Activated CD8-positive, alpha-beta T cell treated with anti-CD3 and anti-CD28 coated beads for 36 hours (primary cell): ENCODE measurements at regions not wholly inside any gene's neighbourhood (a gene's known extent, or its start where the extent isn't known, plus 50 kb on each side); places are given as distances from the start of the nearest gene placed in this dataset.

Source experiments
- ATAC-seq: fragments of 200-7000 bp; cut with Tn5 transposase; one replicate; pipeline ENCODE4 v1.10.0; 2021; ENCODE audit warnings: mild to moderate bottlenecking, moderate library complexity
- CTCF ChIA-PET: fragments of 350-600 bp; sonication (Branson Sonifier 250); formaldehyde crosslinking; loops from one replicate; lab custom pipeline; 2021; ENCODE audit warnings: antibody characterized with exemption; lab: Charles Lee
- POLR2A ChIA-PET: fragments of 350-600 bp; sonication (Branson Sonifier 250); formaldehyde crosslinking; loops from one replicate; lab custom pipeline; 2021; ENCODE audit warnings: antibody characterized with exemption; lab: Charles Lee
- DNase-seq: peaks from one replicate; pipeline ENCODE4 v3.0.0-alpha.2; 2020
- H3K27ac Mint-ChIP-seq: one replicate; pipeline ENCODE4 v1.8.0; 2021; ENCODE audit warnings: mild to moderate bottlenecking, mixed read lengths
- H3K27me3 Mint-ChIP-seq: one replicate; pipeline ENCODE4 v1.8.0; 2021; ENCODE audit warnings: mixed read lengths
- H3K36me3 Mint-ChIP-seq: one replicate; pipeline ENCODE4 v1.8.0; 2021; ENCODE audit warnings: low read depth, mixed read lengths
- H3K4me1 Mint-ChIP-seq: one replicate; pipeline ENCODE4 v1.8.0; 2021; ENCODE audit warnings: low read depth, mixed read lengths
- H3K4me3 Mint-ChIP-seq: one replicate; pipeline ENCODE4 v1.8.0; 2021; ENCODE audit warnings: mild to moderate bottlenecking, moderate library complexity, mixed read lengths
- H3K9me3 Mint-ChIP-seq: one replicate; pipeline ENCODE4 v1.8.0; 2021; ENCODE audit warnings: mixed read lengths
- intact Hi-C: fragments of 100-400 bp; cut with micrococcal nuclease; formaldehyde crosslinking; loops from one replicate; pipeline ENCODE4 v1.10.0; 2022
- TF ChIP-seq, protein P1 (sequence below): fragments of 200-600 bp; IDR thresholded peaks from one replicate; pipeline ENCODE4 v1.8.0; 2022; ENCODE audit warnings: antibody characterized with exemption, mild to moderate bottlenecking

DNA sequence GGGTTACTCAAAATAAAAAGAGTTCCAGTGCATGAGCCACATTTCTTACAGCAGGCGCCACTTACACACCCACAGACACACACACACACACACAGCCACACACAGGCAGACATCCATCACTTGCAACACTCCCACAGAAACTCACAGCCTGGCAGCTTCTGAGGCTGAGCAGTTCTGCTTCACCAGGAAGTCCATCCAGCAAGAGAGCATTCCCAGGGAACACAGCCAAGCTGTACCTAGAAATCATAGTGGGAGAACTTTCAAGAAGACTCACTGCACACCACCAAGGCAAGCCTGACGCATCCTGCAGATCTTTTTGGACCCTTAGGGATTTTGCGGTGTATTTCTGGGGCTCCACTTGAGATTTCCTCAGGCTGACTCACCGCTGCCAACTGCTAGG, 140.9 kb upstream of the WSB1 start:
- Mint-ChIP-seq H3K9me3 (peaks cover 1% of the 10 kb centered on the region), H3K27me3 (no peaks in the 10 kb centered on the region), H3K4me1 (no peaks in the 10 kb centered on the region), H3K4me3 (no peak overlapping the region), H3K27ac (no peak overlapping the region), H3K36me3 (no peaks in the 10 kb centered on the region)
- ATAC-seq, result no peak
- DNase-seq, result no peak
- intact Hi-C loops, result no loop called here
- POLR2A ChIA-PET, result no interaction called here
- CTCF ChIA-PET, result no interaction called here
- TF ChIP-seq, protein P1, sequence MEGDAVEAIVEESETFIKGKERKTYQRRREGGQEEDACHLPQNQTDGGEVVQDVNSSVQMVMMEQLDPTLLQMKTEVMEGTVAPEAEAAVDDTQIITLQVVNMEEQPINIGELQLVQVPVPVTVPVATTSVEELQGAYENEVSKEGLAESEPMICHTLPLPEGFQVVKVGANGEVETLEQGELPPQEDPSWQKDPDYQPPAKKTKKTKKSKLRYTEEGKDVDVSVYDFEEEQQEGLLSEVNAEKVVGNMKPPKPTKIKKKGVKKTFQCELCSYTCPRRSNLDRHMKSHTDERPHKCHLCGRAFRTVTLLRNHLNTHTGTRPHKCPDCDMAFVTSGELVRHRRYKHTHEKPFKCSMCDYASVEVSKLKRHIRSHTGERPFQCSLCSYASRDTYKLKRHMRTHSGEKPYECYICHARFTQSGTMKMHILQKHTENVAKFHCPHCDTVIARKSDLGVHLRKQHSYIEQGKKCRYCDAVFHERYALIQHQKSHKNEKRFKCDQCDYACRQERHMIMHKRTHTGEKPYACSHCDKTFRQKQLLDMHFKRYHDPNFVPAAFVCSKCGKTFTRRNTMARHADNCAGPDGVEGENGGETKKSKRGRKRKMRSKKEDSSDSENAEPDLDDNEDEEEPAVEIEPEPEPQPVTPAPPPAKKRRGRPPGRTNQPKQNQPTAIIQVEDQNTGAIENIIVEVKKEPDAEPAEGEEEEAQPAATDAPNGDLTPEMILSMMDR, result no peak

DNA sequence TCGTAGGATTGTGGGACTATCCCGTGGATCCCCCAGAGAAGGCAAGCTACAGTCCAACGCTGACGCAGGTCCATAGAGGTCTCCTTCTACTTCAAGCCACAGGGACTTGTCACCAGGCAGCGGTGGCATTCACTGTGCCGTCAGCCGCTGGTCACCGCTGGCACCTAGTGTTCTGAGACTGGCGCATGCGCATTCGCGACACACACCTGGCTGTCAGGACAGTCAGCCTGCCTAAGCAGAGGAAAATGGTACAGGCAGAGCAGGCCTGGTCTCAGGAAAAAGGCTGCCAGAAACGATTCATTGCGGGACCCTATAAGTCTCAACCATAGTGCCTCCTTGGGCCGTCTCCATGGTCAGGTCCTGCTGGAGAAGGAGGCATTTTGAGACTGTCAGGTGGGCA, 138.0 kb upstream of the WSB1 start:
- Mint-ChIP-seq H3K4me3 (no peak overlapping the region), H3K27me3 (no peaks in the 10 kb centered on the region), H3K36me3 (no peaks in the 10 kb centered on the region), H3K9me3 (no peaks in the 10 kb centered on the region), H3K4me1 (no peaks in the 10 kb centered on the region), H3K27ac (no peak overlapping the region)
- TF ChIP-seq, protein P1, result no peak
- no peak for DNase-seq
- intact Hi-C loops, result no loop called here
- ATAC-seq, result no peak
- ChIA-PET CTCF (no interaction called here), POLR2A (no interaction called here)

DNA sequence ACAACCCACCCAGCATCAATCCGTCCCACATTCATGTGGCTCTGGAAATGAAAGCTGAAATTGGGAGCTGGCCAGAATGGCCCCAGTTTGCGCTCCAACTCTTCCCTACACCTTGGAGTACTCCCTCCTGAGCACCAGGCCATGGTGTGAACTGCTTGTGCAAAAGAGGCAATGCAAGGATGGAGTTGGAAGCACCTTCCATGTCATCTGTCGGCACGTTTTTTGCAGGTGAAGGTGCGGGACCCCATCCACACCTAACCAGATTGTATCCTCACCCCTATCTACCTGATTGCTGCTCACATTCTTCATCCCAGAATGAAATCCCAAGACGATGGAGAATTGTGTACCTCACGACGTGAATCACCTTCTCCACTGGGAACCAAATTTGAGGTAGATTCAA, 136.6 kb upstream of the WSB1 start:
- TF ChIP-seq, protein P1, result no peak
- Mint-ChIP-seq H3K36me3 (no peaks in the 10 kb centered on the region), H3K4me1 (no peaks in the 10 kb centered on the region), H3K9me3 (no peaks in the 10 kb centered on the region), H3K27ac (no peak overlapping the region), H3K4me3 (no peak overlapping the region), H3K27me3 (no peaks in the 10 kb centered on the region)
- no peak for ATAC-seq
- DNase-seq, result no peak
- intact Hi-C loops, result no loop called here
- CTCF ChIA-PET, result no interaction called here
- POLR2A ChIA-PET, result no interaction called here

DNA sequence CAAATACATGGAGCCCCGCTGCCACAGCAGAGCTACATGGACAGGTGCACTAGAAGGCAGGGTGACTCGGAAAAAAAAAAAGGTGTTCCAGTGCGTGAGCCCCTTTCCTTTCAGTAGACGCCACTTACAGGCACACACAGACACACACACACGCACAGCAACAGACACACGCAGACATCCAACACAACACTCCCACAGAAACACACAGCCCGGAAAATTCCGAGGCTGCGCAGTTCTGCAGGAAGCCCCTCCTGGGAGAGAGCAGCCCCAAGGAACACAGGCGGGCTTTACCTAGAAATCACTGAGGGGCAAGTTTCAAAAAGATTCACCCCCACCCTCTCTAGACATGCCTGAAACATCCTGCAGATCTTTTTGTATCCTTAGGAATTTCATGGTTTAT, 136.0 kb upstream of the WSB1 start:
- Mint-ChIP-seq H3K4me1 (no peaks in the 10 kb centered on the region), H3K9me3 (no peaks in the 10 kb centered on the region), H3K36me3 (no peaks in the 10 kb centered on the region), H3K4me3 (no peak overlapping the region), H3K27ac (no peak overlapping the region), H3K27me3 (no peaks in the 10 kb centered on the region)
- ChIA-PET POLR2A (no interaction called here), CTCF (no interaction called here)
- TF ChIP-seq, protein P1, result no peak
- ATAC-seq (no peak), DNase-seq (no peak)
- intact Hi-C loops, result no loop called here

DNA sequence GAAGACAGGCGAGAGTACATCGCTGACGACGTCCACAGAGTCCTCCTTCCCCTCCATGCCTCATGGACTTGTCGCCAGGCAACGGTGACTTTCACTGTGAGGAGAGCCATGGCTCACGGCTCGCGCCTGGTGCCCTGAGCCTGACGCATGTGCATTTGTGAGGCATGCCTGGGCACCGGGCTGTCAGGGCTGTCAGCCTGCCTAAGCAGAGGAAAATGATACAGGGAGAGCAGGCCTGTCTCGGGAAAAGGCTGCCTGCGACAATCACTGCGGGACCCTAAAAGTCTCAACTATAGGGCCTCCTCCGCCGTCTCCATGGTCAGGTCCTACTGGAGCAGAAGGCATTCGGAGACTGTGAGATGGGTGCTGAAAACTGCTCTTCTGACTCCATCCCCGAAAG, 135.5 kb upstream of the WSB1 start:
- Mint-ChIP-seq H3K36me3 (no peaks in the 10 kb centered on the region), H3K9me3 (no peaks in the 10 kb centered on the region), H3K27me3 (no peaks in the 10 kb centered on the region), H3K27ac (no peak overlapping the region), H3K4me1 (no peaks in the 10 kb centered on the region), H3K4me3 (no peak overlapping the region)
- CTCF ChIA-PET, result no interaction called here
- DNase-seq, result no peak
- TF ChIP-seq, protein P1, result no peak
- ATAC-seq, result no peak
- POLR2A ChIA-PET, result no interaction called here
- intact Hi-C loops, result no loop called here
